ENCODE measurements at regions not wholly inside any gene's neighbourhood (a gene's known extent, or its start where the extent isn't known, plus 50 kb on each side); places are given as distances from the start of the nearest gene placed in this dataset.

- no peak for TF ChIP-seq CTCF (conservative IDR thresholded peaks at IDR 0.05; ENCODE audit: low read length)
- TF ChIP-seq EZH2phosphoT487 (IDR thresholded peaks at IDR 0.05; ENCODE audit: borderline replicate concordance), result no peak
Measured at GRCh38 chr20:48107560-48107959, 322.3 kb upstream of the SULF2 start.
